ENCODE measurements at regions not wholly inside any gene's neighbourhood (a gene's known extent, or its start where the extent isn't known, plus 50 kb on each side); places are given as distances from the start of the nearest gene placed in this dataset.

- Histone ChIP-seq H3K27me3 (ENCODE audit: insufficient read depth, poor library complexity, severe bottlenecking) (no peaks in the 10 kb centered on the region), H3K4me3 (ENCODE audit: severe bottlenecking) (no peak overlapping the region), H3K9me3 (ENCODE audit: severe bottlenecking) (no peaks in the 10 kb centered on the region), H3K4me1 (ENCODE audit: insufficient read depth, poor library complexity, severe bottlenecking) (peaks cover 10% of the 10 kb centered on the region), H3K36me3 (ENCODE audit: low read depth) (no peaks in the 10 kb centered on the region), H3K27ac (ENCODE audit: poor library complexity, severe bottlenecking) (no peak overlapping the region)
- no peak for DNase-seq (ENCODE audit: low spot score)
- TF ChIP-seq CTCF (IDR thresholded peaks at IDR 0.05; ENCODE audit: poor library complexity, severe bottlenecking) = no peak
- ATAC-seq (ENCODE audit: low read depth) = no peak
Observed at GRCh38 chr17:15894913-15895658, 49.8 kb upstream of the ADORA2B start.
